Testis (tissue), 2 donors: ENCODE measurements at regions not wholly inside any gene's neighbourhood (a gene's known extent, or its start where the extent isn't known, plus 50 kb on each side); places are given as distances from the start of the nearest gene placed in this dataset.

ENCODE experiments used
- CTCF ChIP-seq, 3 experiments: fragments of 450-650 bp in 2 of 3; fragments of 200-600 bp in 1 of 3; sonication (generic) in 1 of 3; IDR thresholded peaks; one replicate each; pipeline ENCODE4 v1.5.1; 2016 to 2019; ENCODE audit warnings: antibody characterized with exemption in 3 of 3, mild to moderate bottlenecking in 2 of 3, moderate library complexity in 1 of 3
- POLR2A ChIP-seq: fragments of 450-650 bp; IDR thresholded peaks from one replicate; pipeline ENCODE4 v1.6.1; 2017; ENCODE audit warnings: antibody characterized with exemption, mild to moderate bottlenecking, moderate library complexity

GRCh38 chr6:84866715-84867114 lies 102.3 kb upstream of the TBX18 start:
- TF ChIP-seq CTCF (IDR thresholded peaks at IDR 0.05) (no peak), POLR2A (no peak)
